GM20000 (cell line): ENCODE measurements at regions not wholly inside any gene's neighbourhood (a gene's known extent, or its start where the extent isn't known, plus 50 kb on each side); places are given as distances from the start of the nearest gene placed in this dataset.

ENCODE experiments used
- DNase-seq: peaks from one replicate; pipeline ENCODE4 v3.0.0; 2012; ENCODE audit warnings: low spot score
- TF ChIP-seq, protein P1 (sequence below): IDR thresholded peaks from 2 replicates; pipeline ENCODE4 v1.5.1; 2012; ENCODE audit warnings: mild to moderate bottlenecking, control low read depth; ENCODE audit errors: extremely low read depth, missing control alignments

DNA sequence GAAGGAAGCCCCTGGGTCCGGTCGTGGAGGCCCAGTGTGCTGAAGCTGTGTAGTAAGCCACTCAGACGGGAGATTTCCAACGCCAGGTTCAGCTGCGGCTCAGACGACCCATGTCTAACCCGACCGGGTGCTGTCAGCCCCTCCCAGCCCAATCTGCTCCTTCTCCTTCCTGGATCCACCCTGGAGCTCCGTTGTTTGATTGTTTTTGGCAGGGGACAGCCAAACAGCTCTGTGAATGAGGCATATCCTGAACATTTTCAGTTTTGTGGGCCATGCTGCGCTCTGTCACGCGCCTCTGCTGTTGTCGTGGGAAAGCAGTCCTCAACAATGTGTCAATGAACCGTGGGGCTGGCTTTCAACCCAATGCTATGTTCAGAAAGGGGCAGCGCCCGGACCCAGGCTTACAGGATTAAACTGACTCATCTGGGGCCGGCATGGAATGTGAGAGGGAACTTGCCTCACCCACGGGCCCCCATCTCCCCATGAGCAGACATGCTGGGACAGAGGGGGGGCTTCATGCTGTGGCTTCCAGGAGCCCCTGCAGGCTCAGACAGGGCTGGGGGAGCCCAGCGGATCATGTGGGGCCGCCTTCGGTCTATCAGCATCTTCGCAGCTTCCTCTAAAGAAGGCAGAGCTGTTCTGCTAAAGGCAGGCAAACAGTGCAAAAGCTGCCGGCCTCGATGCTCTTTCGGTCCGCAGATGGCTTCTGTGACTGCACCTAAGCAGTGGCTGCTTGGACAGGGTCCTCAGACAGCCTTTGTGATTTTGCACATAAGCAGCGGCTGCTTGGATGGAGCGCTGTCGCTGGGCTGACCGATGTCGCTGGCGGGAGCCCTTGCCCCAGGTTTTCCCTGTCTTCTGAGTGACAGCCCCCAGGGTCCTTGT lies 101.7 kb downstream of the RIPK4 start:
- TF ChIP-seq, protein P1, sequence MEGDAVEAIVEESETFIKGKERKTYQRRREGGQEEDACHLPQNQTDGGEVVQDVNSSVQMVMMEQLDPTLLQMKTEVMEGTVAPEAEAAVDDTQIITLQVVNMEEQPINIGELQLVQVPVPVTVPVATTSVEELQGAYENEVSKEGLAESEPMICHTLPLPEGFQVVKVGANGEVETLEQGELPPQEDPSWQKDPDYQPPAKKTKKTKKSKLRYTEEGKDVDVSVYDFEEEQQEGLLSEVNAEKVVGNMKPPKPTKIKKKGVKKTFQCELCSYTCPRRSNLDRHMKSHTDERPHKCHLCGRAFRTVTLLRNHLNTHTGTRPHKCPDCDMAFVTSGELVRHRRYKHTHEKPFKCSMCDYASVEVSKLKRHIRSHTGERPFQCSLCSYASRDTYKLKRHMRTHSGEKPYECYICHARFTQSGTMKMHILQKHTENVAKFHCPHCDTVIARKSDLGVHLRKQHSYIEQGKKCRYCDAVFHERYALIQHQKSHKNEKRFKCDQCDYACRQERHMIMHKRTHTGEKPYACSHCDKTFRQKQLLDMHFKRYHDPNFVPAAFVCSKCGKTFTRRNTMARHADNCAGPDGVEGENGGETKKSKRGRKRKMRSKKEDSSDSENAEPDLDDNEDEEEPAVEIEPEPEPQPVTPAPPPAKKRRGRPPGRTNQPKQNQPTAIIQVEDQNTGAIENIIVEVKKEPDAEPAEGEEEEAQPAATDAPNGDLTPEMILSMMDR, result no peak
- DNase-seq, result no peak

DNA sequence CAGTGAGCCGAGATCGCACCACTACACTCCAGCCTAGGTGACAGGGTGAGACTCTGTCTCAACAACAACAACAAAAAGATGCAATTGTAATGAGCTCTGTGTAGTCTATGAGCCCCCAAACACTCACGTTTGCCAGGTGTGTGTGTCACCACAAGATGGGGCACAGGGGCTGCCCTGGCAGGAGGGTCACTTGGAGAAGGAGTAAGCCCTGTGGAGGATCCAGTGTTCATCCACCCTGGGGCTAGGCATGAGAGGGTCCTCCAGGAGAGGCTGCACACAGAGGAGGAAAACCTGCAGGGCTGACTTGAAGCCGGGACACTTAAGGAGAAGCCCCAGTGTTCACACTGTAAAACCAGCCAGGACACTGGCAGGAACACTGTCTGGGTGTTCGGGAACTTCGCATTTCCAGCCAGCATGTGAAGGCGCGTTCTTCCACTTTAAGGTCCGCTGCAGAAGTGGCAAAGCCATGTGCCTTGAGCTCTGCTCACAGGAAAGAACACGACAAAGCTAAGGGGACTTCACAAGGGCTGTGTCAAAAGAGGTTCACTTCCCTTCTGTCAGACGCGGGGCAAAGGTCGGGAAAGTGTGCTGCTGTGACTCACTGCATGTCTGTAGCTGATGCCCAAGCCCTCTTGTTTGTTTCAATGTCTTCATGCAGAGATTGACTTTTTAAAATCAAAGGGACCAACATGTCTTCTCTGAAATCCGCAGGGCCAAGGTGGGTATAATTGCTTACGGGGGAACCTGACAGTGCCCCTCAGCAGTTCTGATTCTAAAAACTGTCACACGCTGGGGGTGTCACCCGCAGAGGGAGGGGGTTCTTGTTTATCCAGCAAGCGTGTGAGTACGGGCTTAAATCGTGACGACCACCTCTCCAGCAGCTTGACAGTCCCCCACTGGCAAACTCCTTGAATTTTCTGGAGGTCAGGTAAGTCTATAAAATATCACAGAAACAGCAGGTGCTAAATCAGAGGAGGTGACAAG lies 102.8 kb downstream of the RIPK4 start:
- TF ChIP-seq, protein P1, result no peak
- DNase-seq, result no peak

DNA sequence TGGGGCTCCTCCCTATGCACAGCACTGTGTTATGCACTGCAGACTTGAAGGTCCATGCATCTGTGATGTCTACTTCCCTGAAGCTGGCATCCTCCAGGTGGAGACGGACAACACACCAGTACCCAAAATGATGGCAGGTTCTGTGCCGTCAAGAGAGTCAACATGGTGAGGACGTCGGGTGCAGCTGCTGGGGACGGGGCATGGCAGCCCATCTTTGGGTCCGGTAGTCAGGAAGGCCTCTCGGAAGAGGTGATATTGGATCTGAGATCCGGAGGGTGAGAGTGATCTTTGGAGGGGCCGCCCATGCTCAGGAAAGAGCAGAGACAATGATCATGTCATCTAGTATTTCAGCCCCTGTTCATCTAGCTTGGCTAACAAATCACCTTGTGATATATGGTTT lies 104.1 kb downstream of the RIPK4 start:
- no peak for DNase-seq
- TF ChIP-seq, protein P1, result no peak

DNA sequence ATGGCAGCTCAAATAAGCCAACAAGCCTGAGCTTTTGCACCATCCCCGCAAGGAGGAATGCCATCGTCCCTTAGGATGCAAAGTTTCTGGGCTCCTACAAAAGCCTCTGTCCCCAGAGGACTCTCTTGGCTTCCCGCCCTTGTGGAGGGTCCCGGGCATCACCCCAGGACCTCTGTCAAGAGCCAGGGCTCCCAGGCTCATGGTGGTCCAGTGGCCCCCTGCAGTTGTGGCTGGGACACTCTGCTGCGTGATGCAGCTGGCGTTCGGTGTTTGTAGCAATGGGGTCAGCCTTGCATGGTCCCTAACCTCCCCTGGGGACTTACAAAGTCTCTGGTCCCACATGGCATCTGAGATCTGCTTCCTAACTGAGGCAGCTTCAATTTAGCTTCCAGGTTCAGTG lies 104.7 kb downstream of the RIPK4 start:
- DNase-seq, result no peak
- TF ChIP-seq, protein P1, result no peak

DNA sequence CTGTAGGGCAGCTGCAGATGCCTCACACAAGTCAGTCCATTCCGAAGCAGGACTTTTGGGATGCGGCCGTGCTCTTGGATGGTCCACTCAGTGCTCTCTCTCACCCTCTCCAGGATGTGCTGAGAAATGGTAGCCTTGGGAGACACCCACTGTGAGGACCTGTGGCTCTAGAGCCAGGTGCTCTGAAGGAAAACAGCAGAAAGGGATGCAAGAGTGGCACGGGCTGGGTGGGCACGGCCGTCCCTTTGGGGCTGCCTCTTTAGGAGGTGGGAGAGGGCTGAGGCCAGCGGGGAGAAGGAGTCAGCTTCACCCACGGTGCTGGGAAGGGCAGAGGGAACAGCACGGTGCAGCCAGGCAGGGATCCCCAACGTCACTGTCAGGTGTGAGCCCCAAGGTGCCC lies 106.1 kb downstream of the RIPK4 start:
- DNase-seq, result no peak
- TF ChIP-seq, protein P1, result no peak

DNA sequence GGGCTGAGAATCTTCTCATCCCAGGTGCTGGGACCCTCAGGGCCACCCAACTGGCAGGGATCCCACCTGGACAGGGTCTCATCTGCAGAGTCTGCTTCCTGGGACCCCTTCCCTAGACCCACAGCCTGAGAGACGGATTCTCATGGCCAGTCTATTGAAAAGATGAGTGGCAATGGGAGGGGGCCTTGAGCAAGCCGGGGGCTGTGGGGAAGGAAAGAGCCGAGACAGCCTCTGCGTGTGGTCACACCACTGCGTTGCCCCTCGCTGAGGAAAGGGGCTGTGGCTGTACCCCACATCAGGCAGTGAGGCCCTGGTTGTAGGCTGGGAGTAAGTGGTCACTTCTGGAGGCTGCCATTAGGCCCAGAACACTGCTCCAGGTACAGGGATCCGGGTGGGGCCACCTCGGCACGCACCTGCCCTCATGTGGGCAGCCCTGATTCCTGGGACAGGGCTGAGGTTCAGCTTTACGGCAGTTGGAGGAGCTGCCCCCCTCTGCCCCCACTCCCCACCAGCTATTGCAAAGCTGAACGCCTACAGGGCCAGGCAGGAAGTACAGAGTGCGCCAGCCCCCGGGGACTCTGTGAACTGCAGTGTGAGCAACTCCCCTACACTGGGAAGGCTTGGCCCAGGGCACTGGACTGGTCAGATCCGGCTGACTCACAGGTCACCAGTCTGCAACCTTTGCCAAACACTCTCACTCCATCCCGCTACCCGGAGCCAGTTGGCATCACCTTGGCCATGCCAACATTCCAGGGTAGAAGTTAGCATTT lies 106.9 kb downstream of the RIPK4 start:
- no peak for DNase-seq
- TF ChIP-seq, protein P1, result no peak
